ENCODE measurements at regions not wholly inside any gene's neighbourhood (a gene's known extent, or its start where the extent isn't known, plus 50 kb on each side); places are given as distances from the start of the nearest gene placed in this dataset.

GRCh38 chr13:77409412-77409811, 82.5 kb upstream of the MYCBP2 start:
- TF ChIP-seq, protein P1, sequence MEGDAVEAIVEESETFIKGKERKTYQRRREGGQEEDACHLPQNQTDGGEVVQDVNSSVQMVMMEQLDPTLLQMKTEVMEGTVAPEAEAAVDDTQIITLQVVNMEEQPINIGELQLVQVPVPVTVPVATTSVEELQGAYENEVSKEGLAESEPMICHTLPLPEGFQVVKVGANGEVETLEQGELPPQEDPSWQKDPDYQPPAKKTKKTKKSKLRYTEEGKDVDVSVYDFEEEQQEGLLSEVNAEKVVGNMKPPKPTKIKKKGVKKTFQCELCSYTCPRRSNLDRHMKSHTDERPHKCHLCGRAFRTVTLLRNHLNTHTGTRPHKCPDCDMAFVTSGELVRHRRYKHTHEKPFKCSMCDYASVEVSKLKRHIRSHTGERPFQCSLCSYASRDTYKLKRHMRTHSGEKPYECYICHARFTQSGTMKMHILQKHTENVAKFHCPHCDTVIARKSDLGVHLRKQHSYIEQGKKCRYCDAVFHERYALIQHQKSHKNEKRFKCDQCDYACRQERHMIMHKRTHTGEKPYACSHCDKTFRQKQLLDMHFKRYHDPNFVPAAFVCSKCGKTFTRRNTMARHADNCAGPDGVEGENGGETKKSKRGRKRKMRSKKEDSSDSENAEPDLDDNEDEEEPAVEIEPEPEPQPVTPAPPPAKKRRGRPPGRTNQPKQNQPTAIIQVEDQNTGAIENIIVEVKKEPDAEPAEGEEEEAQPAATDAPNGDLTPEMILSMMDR (IDR thresholded peaks at IDR 0.05; ENCODE audit: low read depth, low read length) = no peak
- no peak for TF ChIP-seq POLR2A (IDR thresholded peaks at IDR 0.05; ENCODE audit: extremely low read depth, insufficient read length)
- no peak for TF ChIP-seq MYC (IDR thresholded peaks at IDR 0.05; ENCODE audit: low read depth, low read length)
- no peak for TF ChIP-seq MAX (IDR thresholded peaks at IDR 0.05; ENCODE audit: low read depth, low read length)
